RPMI8226 (cell line): ENCODE measurements at regions not wholly inside any gene's neighbourhood (a gene's known extent, or its start where the extent isn't known, plus 50 kb on each side); places are given as distances from the start of the nearest gene placed in this dataset.
"Not testable (repeated sequence)": the region's sequence is repeated elsewhere in the genome, so short reads cannot be mapped to it uniquely, and the experiment has no call there.

Experiments
- DNase-seq: peaks from one replicate; pipeline ENCODE4 v3.0.0-alpha.2; 2015

- DNase-seq: not testable (repeated sequence)
These were observed 592.3 kb downstream of the CWH43 start for GRCh38 chr4:49578371-49578770.

GRCh38 chr4:49578899-49579298 lies 592.8 kb downstream of the CWH43 start:
- DNase-seq: not testable (repeated sequence)

GRCh38 chr4:49580166-49580565 lies 594.1 kb downstream of the CWH43 start:
- DNase-seq: not testable (repeated sequence)

- not testable (repeated sequence) for DNase-seq
These were observed 602.3 kb downstream of the CWH43 start for GRCh38 chr4:49588401-49588800.

GRCh38 chr4:49618436-49618835 lies 632.4 kb downstream of the CWH43 start:
- DNase-seq: not testable (repeated sequence)

GRCh38 chr4:49626478-49626877 lies 640.4 kb downstream of the CWH43 start:
- DNase-seq: peak; percentile 64
